ENCODE measurements at regions not wholly inside any gene's neighbourhood (a gene's known extent, or its start where the extent isn't known, plus 50 kb on each side); places are given as distances from the start of the nearest gene placed in this dataset.

- DNase-seq (ENCODE audit: low spot score) = no peak
Measured at GRCh38 chr3:164235289-164236028, 842.8 kb downstream of the SI start.

GRCh38 chr3:164233951-164234350, 844.3 kb downstream of the SI start:
- DNase-seq (ENCODE audit: low spot score) = no peak

- DNase-seq (ENCODE audit: low spot score) = no peak
Measured at GRCh38 chr3:164231718-164232117, 846.6 kb downstream of the SI start.

- no peak for DNase-seq (ENCODE audit: low spot score)
Measured at GRCh38 chr3:164230385-164231094, 847.8 kb downstream of the SI start.

- DNase-seq (ENCODE audit: low spot score) = no peak
Measured at GRCh38 chr3:164224126-164224525, 854.2 kb downstream of the SI start.

GRCh38 chr3:164222197-164222596, 856.1 kb downstream of the SI start:
- no peak for DNase-seq (ENCODE audit: low spot score)

GRCh38 chr3:164221297-164221696, 857.0 kb downstream of the SI start:
- DNase-seq (ENCODE audit: low spot score) = no peak

GRCh38 chr3:164209363-164209762, 868.9 kb downstream of the SI start:
- DNase-seq (ENCODE audit: low spot score) = no peak

GRCh38 chr3:164208821-164209220, 869.5 kb downstream of the SI start:
- no peak for DNase-seq (ENCODE audit: low spot score)

- no peak for DNase-seq (ENCODE audit: low spot score)
Measured at GRCh38 chr3:164208048-164208447, 870.2 kb downstream of the SI start.

GRCh38 chr3:164200053-164200823, 878.1 kb downstream of the SI start:
- DNase-seq (ENCODE audit: low spot score) = no peak

- no peak for DNase-seq (ENCODE audit: low spot score)
Measured at GRCh38 chr3:164196477-164196876, 881.8 kb downstream of the SI start.

GRCh38 chr3:164194842-164195241, 883.5 kb downstream of the SI start:
- DNase-seq (ENCODE audit: low spot score) = no peak

GRCh38 chr3:164192974-164193373, 885.3 kb downstream of the SI start:
- no peak for DNase-seq (ENCODE audit: low spot score)

GRCh38 chr3:164190566-164190965, 887.7 kb downstream of the SI start:
- DNase-seq (ENCODE audit: low spot score) = no peak

- no peak for DNase-seq (ENCODE audit: low spot score)
Measured at GRCh38 chr3:164186095-164186494, 892.2 kb downstream of the SI start.

GRCh38 chr3:164179110-164179774, 899.1 kb downstream of the SI start:
- no peak for DNase-seq (ENCODE audit: low spot score)

- DNase-seq (ENCODE audit: low spot score) = no peak
Measured at GRCh38 chr3:164174059-164174458, 904.2 kb downstream of the SI start.

GRCh38 chr3:164155400-164155799, 922.9 kb downstream of the SI start:
- DNase-seq (ENCODE audit: low spot score) = no peak

- DNase-seq (ENCODE audit: low spot score) = no peak
Measured at GRCh38 chr3:164144824-164145223, 933.5 kb downstream of the SI start.

GRCh38 chr3:164132878-164133277, 945.4 kb downstream of the SI start:
- no peak for DNase-seq (ENCODE audit: low spot score)

Data from pons (tissue), 1 donor.